HCT116 (cell line): ENCODE measurements at regions not wholly inside any gene's neighbourhood (a gene's known extent, or its start where the extent isn't known, plus 50 kb on each side); places are given as distances from the start of the nearest gene placed in this dataset.

Experiments
- ATAC-seq: fragments of 200-7000 bp; cut with Tn5 transposase; 2 replicates; pipeline ENCODE4 v1.9.1; 2020; ENCODE audit warnings: mild to moderate bottlenecking, moderate library complexity
- BruUV-seq: library from RNA; stranded (reverse); fragments of 400-500 nt; replicated peaks from 2 replicates; lab custom pipeline; 2021; lab: Mats Ljungman, UMichigan
- CTCF ChIA-PET: fragments of 300-600 bp; sonication (Branson Sonifier 250); formaldehyde crosslinking; loops from one replicate; lab custom pipeline; 2021; ENCODE audit warnings: antibody characterized with exemption; lab: Charles Lee
- POLR2A ChIA-PET: fragments of 300-600, 350-600 bp; sonication (Branson Sonifier 250); formaldehyde crosslinking; loops from one replicate; lab custom pipeline; 2021; ENCODE audit warnings: antibody characterized with exemption; lab: Charles Lee
- RAD21 ChIA-PET, 2 experiments: fragments of 300-600 bp; sonication (Branson Sonifier 250); formaldehyde crosslinking; loops; one replicate each; lab custom pipeline; 2023; ENCODE audit warnings: low total read pairs in 2 of 2; ENCODE audit not compliant: uncharacterized antibody in 2 of 2, unreplicated experiment in 2 of 2, low non-redundant PET in 1 of 2; lab: Charles Lee
- DNase-seq: peaks from one replicate; pipeline ENCODE4 v3.0.0-alpha.2; 2010; ENCODE audit warnings: low read depth, low spot score
- H2AFZ ChIP-seq: fragments of 200-600 bp; shearing (Covaris generic), sonication (generic); 2 replicates; pipeline ENCODE4 v1.6.1; 2017; ENCODE audit warnings: low read depth, mixed run types, mixed read lengths, antibody characterized with exemption, low read length; ENCODE audit not compliant: poor library complexity, severe bottlenecking
- H3K27ac ChIP-seq: 2 replicates; pipeline ENCODE4 v1.5.1; 2012; ENCODE audit warnings: low read depth, low read length
- H3K27me3 ChIP-seq: fragments of 200-600 bp; sonication (generic); 2 replicates; pipeline ENCODE4 v1.6.1; 2016; ENCODE audit warnings: mixed run types, low read length, mixed read lengths; ENCODE audit not compliant: insufficient read depth
- H3K36me3 ChIP-seq, 2 experiments: fragments of 200-500 bp in 1 of 2; fragments of 200-600 bp in 1 of 2; sonication (Bioruptor generic) in 1 of 2; sonication (generic) in 1 of 2; 2 replicates each; pipeline versions ENCODE4 v1.5.1 to v1.6.1; 2014 to 2016; ENCODE audit warnings: low read length in 2 of 2, inconsistent platforms in 1 of 2, mixed read lengths in 1 of 2, mixed run types in 1 of 2; ENCODE audit not compliant: insufficient read depth in 2 of 2, control insufficient read depth in 1 of 2
- H3K4me1 ChIP-seq, 2 experiments: fragments of 200-600 bp in 1 of 2; sonication (generic) in 1 of 2; 2 replicates each; pipeline versions ENCODE4 v1.5.1 to v1.6.1; 2012 to 2017; ENCODE audit warnings: low read length in 2 of 2, inconsistent platforms in 1 of 2, mild to moderate bottlenecking in 1 of 2, mixed read lengths in 1 of 2, mixed run types in 1 of 2, moderate library complexity in 1 of 2; ENCODE audit not compliant: insufficient read depth in 2 of 2, control insufficient read depth in 1 of 2
- H3K4me2 ChIP-seq: fragments of 200-600 bp; sonication (generic); 2 replicates; pipeline ENCODE4 v1.6.1; 2017; ENCODE audit warnings: mixed run types, low read length, mixed read lengths
- H3K4me3 ChIP-seq, 2 experiments: fragments of 200-600 bp in 1 of 2; sonication (generic) in 1 of 2; replicated peaks in 1 of 2; 2 replicates each; pipeline ENCODE4 v1.5.1; 2011 to 2016; ENCODE audit warnings: low read length in 2 of 2, control low read depth in 1 of 2, low read depth in 1 of 2, mild to moderate bottlenecking in 1 of 2, mixed read lengths in 1 of 2, mixed run types in 1 of 2
- H3K79me2 ChIP-seq: fragments of 200-600 bp; sonication (generic); 2 replicates; pipeline ENCODE4 v1.6.1; 2017; ENCODE audit warnings: mild to moderate bottlenecking, mixed run types, low read length, moderate library complexity, mixed read lengths; ENCODE audit not compliant: insufficient read depth
- H3K9ac ChIP-seq: fragments of 200-600 bp; sonication (generic); 2 replicates; pipeline ENCODE4 v1.6.1; 2016; ENCODE audit warnings: low read length, mixed read lengths
- H3K9me2 ChIP-seq: fragments of 200-600 bp; sonication (generic), shearing (Covaris generic); 2 replicates; pipeline ENCODE4 v1.6.1; 2017; ENCODE audit warnings: mixed run types, mild to moderate bottlenecking, moderate library complexity; ENCODE audit not compliant: insufficient read depth
- H3K9me3 ChIP-seq, 2 experiments: fragments of 200-500 bp in 1 of 2; fragments of 200-600 bp in 1 of 2; sonication (Bioruptor generic) in 1 of 2; sonication (generic) in 1 of 2; 2 replicates each; pipeline ENCODE4 v1.6.1; 2014 to 2017; ENCODE audit warnings: low read length in 2 of 2, mixed read lengths in 2 of 2, inconsistent platforms in 1 of 2, low read depth in 1 of 2, mild to moderate bottlenecking in 1 of 2, mixed run types in 1 of 2, moderate library complexity in 1 of 2; ENCODE audit not compliant: control insufficient read depth in 1 of 2, insufficient read depth in 1 of 2
- H4K20me1 ChIP-seq: fragments of 200-600 bp; sonication (generic), shearing (Covaris generic); 2 replicates; pipeline ENCODE4 v1.6.1; 2017; ENCODE audit warnings: mixed run types, mild to moderate bottlenecking, moderate library complexity; ENCODE audit not compliant: insufficient read depth
- ATF3 ChIP-seq: IDR thresholded peaks from 2 replicates; pipeline ENCODE4 v1.6.1; 2012
- CBX3 ChIP-seq: IDR thresholded peaks from 2 replicates; pipeline ENCODE4 v1.6.1; 2012; ENCODE audit warnings: low read depth
- CEBPB ChIP-seq: IDR thresholded peaks from 2 replicates; pipeline ENCODE4 v1.6.1; 2012; ENCODE audit warnings: low read depth
- CTCF ChIP-seq, 3 experiments: fragments of 200-600 bp in 1 of 3; sonication (generic) in 1 of 3; IDR thresholded peaks in 2 of 3; conservative IDR thresholded peaks in 1 of 3; 2 replicates each; pipeline ENCODE4 v1.5.1; 2012 to 2017; ENCODE audit warnings: low read depth in 2 of 3, low read length in 2 of 3, antibody characterized with exemption in 1 of 3, borderline replicate concordance in 1 of 3, control low read depth in 1 of 3, mild to moderate bottlenecking in 1 of 3, mixed read lengths in 1 of 3, mixed run types in 1 of 3, moderate library complexity in 1 of 3; ENCODE audit not compliant: insufficient read depth in 1 of 3
- ELF1 ChIP-seq: IDR thresholded peaks from 2 replicates; pipeline ENCODE4 v1.6.1; 2012; ENCODE audit warnings: low read depth, borderline replicate concordance
- EZH2 ChIP-seq: fragments of 200-600 bp; sonication (generic); IDR thresholded peaks from 2 replicates; pipeline ENCODE4 v1.6.1; 2017; ENCODE audit warnings: antibody characterized with exemption, mixed run types
- EZH2phosphoT487 ChIP-seq: fragments of 200-600 bp; IDR thresholded peaks from 2 replicates; pipeline ENCODE4 v1.6.1; 2018; ENCODE audit warnings: antibody characterized with exemption, borderline replicate concordance
- JUND ChIP-seq: IDR thresholded peaks from 2 replicates; pipeline ENCODE4 v1.6.1; 2012
- MAX ChIP-seq: IDR thresholded peaks from 2 replicates; pipeline ENCODE4 v1.6.1; 2012
- POLR2A ChIP-seq: IDR thresholded peaks from 2 replicates; pipeline ENCODE4 v1.7.0; 2011; ENCODE audit warnings: borderline replicate concordance; ENCODE audit not compliant: insufficient read depth, insufficient read length; ENCODE audit errors: extremely low read depth
- POLR2AphosphoS5 ChIP-seq: IDR thresholded peaks from 2 replicates; pipeline ENCODE4 v1.6.1; 2011; ENCODE audit warnings: mild to moderate bottlenecking, low read depth, low read length, moderate library complexity
- RAD21 ChIP-seq: IDR thresholded peaks from 2 replicates; pipeline ENCODE4 v1.6.1; 2012; ENCODE audit warnings: low read depth, mild to moderate bottlenecking
- REST ChIP-seq: IDR thresholded peaks from 2 replicates; pipeline ENCODE4 v1.6.1; 2012; ENCODE audit warnings: low read depth
- SP1 ChIP-seq: IDR thresholded peaks from 2 replicates; pipeline ENCODE4 v1.6.1; 2012; ENCODE audit warnings: low read depth
- YY1 ChIP-seq: IDR thresholded peaks from 2 replicates; pipeline ENCODE4 v1.6.1; 2011; ENCODE audit warnings: low read length, low read depth, moderate library complexity, mild to moderate bottlenecking; ENCODE audit not compliant: insufficient replicate concordance; ENCODE audit errors: extremely low read depth
- ZBTB33 ChIP-seq: IDR thresholded peaks from 2 replicates; pipeline ENCODE4 v1.6.1; 2011; ENCODE audit warnings: mild to moderate bottlenecking, low read length, moderate library complexity; ENCODE audit not compliant: insufficient replicate concordance; ENCODE audit errors: extremely low read depth
- ZNF274 ChIP-seq: fragments of 200-500 bp; sonication (Bioruptor generic); IDR thresholded peaks from 2 replicates; pipeline ENCODE4 v1.6.1; 2014; ENCODE audit warnings: mild to moderate bottlenecking, low read depth, low read length, inconsistent platforms
- intact Hi-C: fragments of 100-400 bp; cut with micrococcal nuclease; formaldehyde crosslinking; loops from 2 replicates; pipeline ENCODE4 v1.10.0; 2022

- Histone ChIP-seq H3K79me2 (no peaks in the 10 kb centered on the region), H3K4me3 (no peak overlapping the region), H3K9me2 (no peaks in the 10 kb centered on the region), H3K4me1 (peaks cover 0 to 9% of the 10 kb centered on the region in 2 experiments; a peak in 1 of 4 replicates), H3K27ac (no peak overlapping the region), H4K20me1 (no peaks in the 10 kb centered on the region), H2AFZ (no peak overlapping the region), H3K9me3 (no peaks in the 10 kb centered on the region), H3K27me3 (no peaks in the 10 kb centered on the region), H3K36me3 (no peaks in the 10 kb centered on the region), H3K4me2 (no peak overlapping the region), H3K9ac (no peak overlapping the region)
- DNase-seq, result no peak
- intact Hi-C loops, result no loop called here
- TF ChIP-seq EZH2 (no peak), ELF1 (no peak), CEBPB (no peak), JUND (no peak), SP1 (no peak), ATF3 (no peak), EZH2phosphoT487 (no peak), CBX3 (no peak), ZBTB33 (no peak), POLR2A (no peak), POLR2AphosphoS5 (no peak), MAX (no peak), RAD21 (no peak), ZNF274 (no peak), CTCF (IDR thresholded peaks at IDR 0.05 in 2 of 3, conservative IDR thresholded peaks at IDR 0.05 in 1 of 3; ENCODE audit: borderline replicate concordance in 1 of 3, insufficient read depth in 1 of 3, low read depth in 2 of 3, low read length in 2 of 3) (no peak), YY1 (no peak), REST (no peak)
- POLR2A ChIA-PET, result no interaction called here
- BruUV-seq, result no TSS peak
- RAD21 ChIA-PET, result no interaction called here
- CTCF ChIA-PET, result no interaction called here
- no peak for ATAC-seq
These were observed 136.9 kb upstream of the CFAP20DC start for GRCh38 chr3:59186725-59187124.
